Fibroblast of pulmonary artery (primary cell): ENCODE measurements at regions not wholly inside any gene's neighbourhood (a gene's known extent, or its start where the extent isn't known, plus 50 kb on each side); places are given as distances from the start of the nearest gene placed in this dataset.
"Not testable (repeated sequence)": the region's sequence is repeated elsewhere in the genome, so short reads cannot be mapped to it uniquely, and the experiment has no call there.

ENCODE experiments used
- DNase-seq: peaks from one replicate; pipeline ENCODE4 v3.0.0-alpha.2; 2010; ENCODE audit warnings: low read depth
- H3K4me3 ChIP-seq: replicated peaks from 2 replicates; pipeline ENCODE4 v1.5.1; 2011; ENCODE audit warnings: low read depth, mild to moderate bottlenecking, control low read depth, low read length, moderate library complexity
- TF ChIP-seq, protein P1 (sequence below): IDR thresholded peaks from 2 replicates; pipeline ENCODE4 v1.5.1; 2011; ENCODE audit warnings: mild to moderate bottlenecking, control low read depth, low read length, inconsistent platforms; ENCODE audit errors: missing control alignments

DNA sequence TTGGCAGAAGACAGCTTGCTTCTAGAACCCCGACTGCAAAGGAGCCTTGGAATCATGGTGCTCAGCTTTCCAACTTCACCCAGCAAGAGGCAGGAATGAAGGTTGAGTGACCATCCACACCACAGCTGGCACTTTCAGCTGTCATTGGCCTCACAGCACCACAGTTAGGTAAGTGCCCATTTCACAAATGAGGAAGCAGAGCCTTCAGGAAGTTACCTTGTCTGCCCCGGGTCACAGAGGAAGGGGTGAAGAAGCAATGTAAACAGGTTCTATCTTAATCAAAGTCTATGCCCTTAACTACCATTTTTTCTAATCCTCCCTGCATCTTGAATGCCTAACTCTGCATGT is 156.0 kb downstream of the GLUL start:
- DNase-seq: no peak
- H3K4me3 ChIP-seq: no peak overlapping the region
- TF ChIP-seq, protein P1, sequence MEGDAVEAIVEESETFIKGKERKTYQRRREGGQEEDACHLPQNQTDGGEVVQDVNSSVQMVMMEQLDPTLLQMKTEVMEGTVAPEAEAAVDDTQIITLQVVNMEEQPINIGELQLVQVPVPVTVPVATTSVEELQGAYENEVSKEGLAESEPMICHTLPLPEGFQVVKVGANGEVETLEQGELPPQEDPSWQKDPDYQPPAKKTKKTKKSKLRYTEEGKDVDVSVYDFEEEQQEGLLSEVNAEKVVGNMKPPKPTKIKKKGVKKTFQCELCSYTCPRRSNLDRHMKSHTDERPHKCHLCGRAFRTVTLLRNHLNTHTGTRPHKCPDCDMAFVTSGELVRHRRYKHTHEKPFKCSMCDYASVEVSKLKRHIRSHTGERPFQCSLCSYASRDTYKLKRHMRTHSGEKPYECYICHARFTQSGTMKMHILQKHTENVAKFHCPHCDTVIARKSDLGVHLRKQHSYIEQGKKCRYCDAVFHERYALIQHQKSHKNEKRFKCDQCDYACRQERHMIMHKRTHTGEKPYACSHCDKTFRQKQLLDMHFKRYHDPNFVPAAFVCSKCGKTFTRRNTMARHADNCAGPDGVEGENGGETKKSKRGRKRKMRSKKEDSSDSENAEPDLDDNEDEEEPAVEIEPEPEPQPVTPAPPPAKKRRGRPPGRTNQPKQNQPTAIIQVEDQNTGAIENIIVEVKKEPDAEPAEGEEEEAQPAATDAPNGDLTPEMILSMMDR: no peak

DNA sequence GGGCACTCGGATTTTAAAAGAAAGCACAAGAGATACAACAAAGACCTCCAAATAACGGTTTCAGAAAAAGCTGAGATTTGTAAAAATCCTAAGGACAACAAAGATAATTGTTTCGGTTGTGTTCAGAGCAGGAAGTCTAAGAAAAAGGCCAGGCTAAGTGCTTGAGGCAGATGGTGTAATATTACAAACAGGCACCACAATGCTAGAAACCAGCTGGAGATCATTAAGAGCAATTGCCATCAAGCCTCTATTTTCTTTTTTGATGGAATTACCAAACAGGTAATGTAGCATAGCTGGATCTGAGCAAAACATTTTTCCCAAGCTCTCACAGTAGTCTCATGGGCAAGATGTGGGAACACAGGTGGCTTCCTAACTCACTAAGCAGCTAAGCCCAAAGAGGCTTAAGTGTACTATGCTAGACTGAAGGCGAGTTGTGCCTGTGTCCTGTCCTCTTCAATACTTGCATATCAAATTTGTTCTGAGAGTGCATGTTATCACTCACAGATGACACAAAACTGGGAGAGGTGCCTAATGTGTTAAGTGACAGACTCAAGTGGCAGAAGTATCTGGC is 161.6 kb downstream of the GLUL start:
- TF ChIP-seq, protein P1: no peak
- no peak overlapping the region for H3K4me3 ChIP-seq
- DNase-seq: no peak

DNA sequence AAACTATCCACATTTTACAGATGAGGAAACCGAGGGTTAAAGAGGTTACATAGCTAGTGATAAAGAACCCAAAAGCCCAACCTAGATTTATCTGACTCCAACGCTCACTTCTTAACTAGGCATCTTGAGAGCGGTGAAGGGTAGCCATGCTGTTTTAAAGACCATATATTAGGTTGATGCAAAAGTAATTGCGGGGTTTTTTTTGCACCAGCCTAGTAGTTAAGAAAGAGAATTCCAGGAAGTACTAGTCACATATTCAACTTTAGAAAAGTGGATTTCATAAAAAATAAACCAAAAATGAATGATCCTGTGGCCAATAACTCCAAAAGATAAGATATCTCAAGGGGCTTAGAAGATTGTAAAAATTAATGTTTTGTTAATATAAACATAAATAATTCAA is 162.1 kb downstream of the GLUL start:
- no peak overlapping the region for H3K4me3 ChIP-seq
- TF ChIP-seq, protein P1: no peak
- DNase-seq: no peak

DNA sequence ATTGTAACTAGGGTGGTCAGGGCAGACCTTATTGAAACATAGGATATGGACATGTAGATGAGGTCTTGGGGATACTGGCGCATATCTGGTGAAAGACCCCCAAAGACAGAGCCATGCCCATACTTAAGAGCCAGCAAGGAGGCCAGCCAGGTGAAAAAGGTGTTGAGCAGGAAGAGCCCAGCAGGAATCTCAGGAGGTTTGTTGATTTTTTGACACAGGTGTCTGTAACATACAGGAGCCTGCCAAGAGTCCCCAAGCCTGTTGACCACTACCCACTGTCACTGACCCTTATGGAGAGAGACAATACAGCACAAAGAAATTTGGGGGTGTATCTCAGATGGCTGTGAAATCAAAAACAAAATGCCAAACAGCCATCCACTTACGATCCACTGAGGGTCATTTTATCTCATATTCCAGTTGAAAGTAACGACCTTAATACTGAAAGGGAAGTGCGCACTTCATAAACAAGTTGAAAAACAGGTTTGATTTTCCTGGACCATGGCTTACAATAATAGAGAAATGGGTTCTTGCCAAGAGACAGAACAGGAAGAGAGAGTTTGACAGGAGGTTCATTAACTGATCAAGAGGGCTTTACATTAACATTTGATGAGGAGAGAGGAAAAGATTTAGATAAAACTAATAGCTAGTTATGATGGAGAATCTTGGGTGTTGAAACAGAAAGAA is 163.6 kb downstream of the GLUL start:
- no peak overlapping the region for H3K4me3 ChIP-seq
- no peak for DNase-seq
- TF ChIP-seq, protein P1: no peak

DNA sequence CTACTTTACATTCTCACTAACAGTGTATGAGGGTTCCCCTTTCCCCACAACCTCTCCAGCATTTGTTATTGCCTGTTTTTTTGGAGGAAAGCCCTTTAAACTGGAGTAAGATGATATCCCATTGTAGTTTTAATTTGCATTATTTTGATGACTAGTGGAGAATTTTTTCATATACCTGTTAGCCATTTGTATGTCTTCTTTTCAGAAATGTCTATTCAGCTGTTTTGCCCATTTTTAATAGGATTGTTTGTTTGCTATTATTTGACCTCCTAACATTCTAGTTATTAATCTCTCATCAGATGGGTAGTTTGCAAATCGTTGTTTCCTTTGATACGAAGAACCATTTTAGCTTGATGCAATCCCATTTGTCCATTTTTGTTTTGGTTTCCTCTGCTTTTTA is 165.0 kb downstream of the GLUL start:
- H3K4me3 ChIP-seq: no peak overlapping the region
- TF ChIP-seq, protein P1: no peak
- no peak for DNase-seq

DNA sequence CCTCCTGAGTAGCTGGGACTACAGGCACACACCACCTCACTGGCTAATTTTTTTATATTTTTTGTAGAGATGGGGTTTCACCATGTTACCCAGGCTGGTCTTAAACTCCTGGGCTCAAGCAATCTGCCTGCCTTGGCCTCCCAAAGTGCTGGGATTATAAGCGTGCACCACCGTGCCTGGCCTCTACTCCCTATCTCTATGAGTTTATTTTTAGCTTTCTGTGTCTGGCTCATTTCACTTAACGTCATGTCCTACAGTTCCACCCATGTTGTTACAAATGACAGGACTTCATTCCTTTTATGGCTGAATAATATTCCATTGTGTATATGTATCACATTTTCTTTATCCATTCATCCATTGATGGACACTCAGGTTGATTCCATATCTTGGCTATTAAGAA is 164.2 kb upstream of the ZNF648 start:
- not testable (repeated sequence) for DNase-seq, H3K4me3 ChIP-seq

DNA sequence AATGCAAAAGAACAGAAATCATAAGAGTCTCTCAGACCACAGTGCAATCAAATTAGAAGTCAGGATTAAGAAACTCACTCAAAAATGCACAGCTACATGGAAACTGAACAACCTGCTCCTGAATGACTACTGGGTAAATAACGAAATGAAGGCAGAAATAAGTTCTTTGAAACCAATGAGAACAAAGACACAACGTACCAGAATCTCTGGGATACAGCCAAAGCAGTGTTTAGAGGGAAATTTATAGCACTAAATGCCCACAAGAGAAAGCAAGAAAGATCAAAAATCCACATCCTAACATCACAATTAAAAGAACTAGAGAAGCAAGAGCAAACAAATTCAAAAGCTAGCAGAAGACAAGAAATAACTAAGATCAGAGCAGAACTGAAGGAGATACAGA is 160.5 kb upstream of the ZNF648 start:
- not testable (repeated sequence) for H3K4me3 ChIP-seq, DNase-seq

DNA sequence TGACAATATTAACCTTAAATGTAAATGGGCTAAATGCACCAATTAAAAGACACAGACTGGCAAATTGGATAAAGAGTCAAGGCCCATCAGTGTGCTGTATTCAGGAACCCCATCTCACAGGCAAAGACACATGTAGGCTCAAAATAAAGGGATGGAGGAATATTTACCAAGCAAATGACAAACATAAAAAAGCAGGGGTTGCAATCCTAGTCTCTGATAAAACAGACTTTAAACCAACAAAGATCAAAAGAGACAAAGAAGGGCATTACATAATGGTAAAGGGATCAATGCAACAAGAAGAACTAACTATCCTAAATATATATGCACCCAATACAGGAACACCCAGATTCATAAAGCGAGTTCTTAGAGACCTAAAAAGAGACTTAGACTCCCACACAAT is 159.9 kb upstream of the ZNF648 start:
- DNase-seq, H3K4me3 ChIP-seq: not testable (repeated sequence)

DNA sequence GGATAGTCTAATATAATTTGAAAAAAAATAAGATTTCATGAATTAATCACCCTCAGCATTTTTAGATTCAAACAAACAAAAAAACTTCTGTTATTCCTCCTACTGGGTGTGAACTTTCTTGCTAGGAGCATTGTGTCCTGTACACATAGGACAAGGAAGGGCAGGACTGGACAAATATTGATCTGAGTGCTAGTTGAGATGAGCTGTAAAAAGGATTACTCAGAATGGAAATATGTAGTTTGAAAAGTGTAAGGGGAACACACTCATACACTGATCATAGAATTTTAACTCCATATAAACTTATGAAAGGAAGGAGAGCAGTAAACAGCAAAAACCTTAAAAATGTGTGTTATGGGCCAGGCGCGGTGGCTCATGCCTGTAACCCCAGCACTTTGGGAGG is 156.5 kb upstream of the ZNF648 start:
- H3K4me3 ChIP-seq: no peak overlapping the region
- DNase-seq: no peak
- TF ChIP-seq, protein P1: no peak
